Mesothelial cell of epicardium (in vitro differentiated cells): ENCODE measurements at regions not wholly inside any gene's neighbourhood (a gene's known extent, or its start where the extent isn't known, plus 50 kb on each side); places are given as distances from the start of the nearest gene placed in this dataset.

Source experiments
- DNase-seq, 2 experiments: peaks; one replicate each; pipeline ENCODE4 v3.0.0; 2021; ENCODE audit warnings: low spot score in 2 of 2; ENCODE audit not compliant: unreplicated experiment in 2 of 2
- H3K27ac Mint-ChIP-seq: 2 replicates; pipeline ENCODE4 v1.8.0; 2021; ENCODE audit warnings: mixed read lengths
- H3K27me3 Mint-ChIP-seq: 2 replicates; pipeline ENCODE4 v1.8.0; 2021; ENCODE audit warnings: low read depth, mixed read lengths
- H3K36me3 Mint-ChIP-seq: 2 replicates; pipeline ENCODE4 v1.8.0; 2021; ENCODE audit warnings: mixed read lengths
- H3K4me1 Mint-ChIP-seq: 2 replicates; pipeline ENCODE4 v1.8.0; 2021; ENCODE audit warnings: mixed read lengths
- H3K4me3 Mint-ChIP-seq: 2 replicates; pipeline ENCODE4 v1.8.0; 2021; ENCODE audit warnings: mild to moderate bottlenecking, moderate library complexity, mixed read lengths
- H3K9me3 Mint-ChIP-seq: 2 replicates; pipeline ENCODE4 v1.8.0; 2021; ENCODE audit warnings: mixed read lengths
- TF ChIP-seq, protein P1 (sequence below): fragments of 200-600 bp; sonication (generic); IDR thresholded peaks from one replicate; pipeline ENCODE4 v1.5.0; 2021; ENCODE audit warnings: antibody characterized with exemption; ENCODE audit not compliant: unreplicated experiment

DNA sequence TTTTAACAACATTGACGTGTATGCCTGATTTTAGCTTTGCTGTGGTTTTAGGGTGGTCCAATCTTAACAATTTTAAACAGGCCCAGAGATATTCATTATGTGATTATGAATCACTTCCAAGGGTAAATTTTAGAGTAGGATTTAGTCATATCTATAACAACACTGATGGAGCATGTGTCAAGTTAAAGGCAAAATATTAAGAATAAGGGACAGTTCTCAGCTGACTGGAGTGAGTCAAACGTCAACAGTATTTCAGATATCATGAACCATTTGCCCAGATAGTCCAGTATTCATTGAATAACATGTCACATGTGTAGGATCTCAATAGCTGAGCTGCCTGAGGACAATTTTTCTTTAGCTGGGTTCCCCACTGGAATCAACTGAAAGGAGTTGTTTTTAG, 61.3 kb upstream of the VCX2 start:
- Mint-ChIP-seq H3K27me3 (peaks cover 3% of the 10 kb centered on the region), H3K27ac (no peak overlapping the region), H3K4me3 (no peak overlapping the region), H3K9me3 (no peaks in the 10 kb centered on the region), H3K36me3 (no peaks in the 10 kb centered on the region), H3K4me1 (no peaks in the 10 kb centered on the region)
- no peak for DNase-seq
- TF ChIP-seq, protein P1, sequence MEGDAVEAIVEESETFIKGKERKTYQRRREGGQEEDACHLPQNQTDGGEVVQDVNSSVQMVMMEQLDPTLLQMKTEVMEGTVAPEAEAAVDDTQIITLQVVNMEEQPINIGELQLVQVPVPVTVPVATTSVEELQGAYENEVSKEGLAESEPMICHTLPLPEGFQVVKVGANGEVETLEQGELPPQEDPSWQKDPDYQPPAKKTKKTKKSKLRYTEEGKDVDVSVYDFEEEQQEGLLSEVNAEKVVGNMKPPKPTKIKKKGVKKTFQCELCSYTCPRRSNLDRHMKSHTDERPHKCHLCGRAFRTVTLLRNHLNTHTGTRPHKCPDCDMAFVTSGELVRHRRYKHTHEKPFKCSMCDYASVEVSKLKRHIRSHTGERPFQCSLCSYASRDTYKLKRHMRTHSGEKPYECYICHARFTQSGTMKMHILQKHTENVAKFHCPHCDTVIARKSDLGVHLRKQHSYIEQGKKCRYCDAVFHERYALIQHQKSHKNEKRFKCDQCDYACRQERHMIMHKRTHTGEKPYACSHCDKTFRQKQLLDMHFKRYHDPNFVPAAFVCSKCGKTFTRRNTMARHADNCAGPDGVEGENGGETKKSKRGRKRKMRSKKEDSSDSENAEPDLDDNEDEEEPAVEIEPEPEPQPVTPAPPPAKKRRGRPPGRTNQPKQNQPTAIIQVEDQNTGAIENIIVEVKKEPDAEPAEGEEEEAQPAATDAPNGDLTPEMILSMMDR = no peak

DNA sequence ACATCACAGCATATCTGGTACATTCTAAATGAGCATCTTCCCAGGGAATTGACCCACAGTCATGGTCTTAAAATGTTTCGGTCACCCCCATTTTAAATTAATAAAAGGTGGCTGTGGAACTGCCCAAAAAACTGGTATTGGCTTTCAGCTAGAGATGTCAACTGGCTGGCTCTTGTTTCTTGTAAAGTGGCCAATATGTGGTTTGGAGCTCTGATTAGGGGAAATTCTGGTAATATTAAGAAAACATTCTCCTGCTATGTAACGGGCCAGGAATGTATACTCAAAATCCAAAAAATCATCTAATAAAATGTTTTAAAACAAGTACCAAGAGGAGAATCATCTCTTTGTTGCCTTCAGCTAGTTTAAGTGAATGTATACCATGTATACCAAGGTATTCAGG, 62.0 kb upstream of the VCX2 start:
- no peak for DNase-seq
- TF ChIP-seq, protein P1 = no peak
- no peaks in the 10 kb centered on the region for H3K9me3 Mint-ChIP-seq
- no peak overlapping the region for H3K27ac Mint-ChIP-seq
- no peak overlapping the region for H3K4me3 Mint-ChIP-seq
- no peaks in the 10 kb centered on the region for H3K36me3 Mint-ChIP-seq
- peaks cover 3% of the 10 kb centered on the region for H3K27me3 Mint-ChIP-seq
- H3K4me1 Mint-ChIP-seq = no peaks in the 10 kb centered on the region

DNA sequence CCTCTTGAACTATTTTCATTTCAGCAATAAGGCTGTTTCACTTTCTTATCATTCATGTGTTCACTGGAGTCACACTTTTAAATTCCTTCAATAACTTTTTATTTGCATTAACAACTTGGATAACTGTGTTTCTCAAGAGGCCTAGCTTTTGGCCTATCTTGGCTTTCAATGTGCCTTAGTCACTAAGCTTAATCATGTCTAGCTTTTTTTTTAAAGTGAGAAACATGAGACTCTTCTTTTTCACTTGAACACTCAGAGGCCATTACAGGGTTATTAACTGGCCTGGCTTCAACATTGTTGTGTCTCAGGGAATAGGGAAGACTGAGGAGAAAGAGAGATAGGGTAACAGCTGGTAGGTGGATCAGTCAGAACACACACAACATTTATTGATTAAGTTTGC, 64.0 kb upstream of the VCX2 start:
- H3K4me1 Mint-ChIP-seq = no peaks in the 10 kb centered on the region
- H3K36me3 Mint-ChIP-seq = no peaks in the 10 kb centered on the region

DNA sequence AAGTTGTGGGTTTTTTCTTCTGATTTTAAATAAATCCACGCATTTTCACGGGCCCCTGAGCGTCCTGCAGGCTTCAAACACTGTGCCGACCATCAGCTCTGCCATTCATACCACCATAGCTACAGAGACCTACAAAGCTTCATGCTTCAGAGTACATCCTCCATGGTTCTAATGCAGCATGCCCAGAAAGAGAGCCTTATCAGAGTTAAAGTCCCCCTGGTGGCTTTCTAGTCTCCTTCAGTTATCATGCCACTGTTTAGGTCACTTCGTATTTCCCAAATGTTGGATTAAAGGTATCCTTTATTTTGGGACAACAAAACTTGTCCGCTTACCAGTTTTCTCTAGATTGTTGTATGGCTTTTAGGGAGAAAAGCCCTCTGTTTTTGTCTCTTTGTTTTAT, 66.7 kb upstream of the VCX2 start:
- Mint-ChIP-seq H3K4me3 (no peak overlapping the region), H3K9me3 (no peaks in the 10 kb centered on the region), H3K27me3 (peaks cover 11% of the 10 kb centered on the region), H3K36me3 (no peaks in the 10 kb centered on the region), H3K27ac (no peak overlapping the region), H3K4me1 (no peaks in the 10 kb centered on the region)
- TF ChIP-seq, protein P1 = no peak
- DNase-seq = no peak

More for the DNA sequence above, 64.0 kb upstream of the VCX2 start:
- Mint-ChIP-seq H3K27ac (no peak overlapping the region), H3K9me3 (no peaks in the 10 kb centered on the region), H3K27me3 (peaks cover 3% of the 10 kb centered on the region), H3K4me3 (no peak overlapping the region)
- TF ChIP-seq, protein P1 = no peak
- DNase-seq = no peak

DNA sequence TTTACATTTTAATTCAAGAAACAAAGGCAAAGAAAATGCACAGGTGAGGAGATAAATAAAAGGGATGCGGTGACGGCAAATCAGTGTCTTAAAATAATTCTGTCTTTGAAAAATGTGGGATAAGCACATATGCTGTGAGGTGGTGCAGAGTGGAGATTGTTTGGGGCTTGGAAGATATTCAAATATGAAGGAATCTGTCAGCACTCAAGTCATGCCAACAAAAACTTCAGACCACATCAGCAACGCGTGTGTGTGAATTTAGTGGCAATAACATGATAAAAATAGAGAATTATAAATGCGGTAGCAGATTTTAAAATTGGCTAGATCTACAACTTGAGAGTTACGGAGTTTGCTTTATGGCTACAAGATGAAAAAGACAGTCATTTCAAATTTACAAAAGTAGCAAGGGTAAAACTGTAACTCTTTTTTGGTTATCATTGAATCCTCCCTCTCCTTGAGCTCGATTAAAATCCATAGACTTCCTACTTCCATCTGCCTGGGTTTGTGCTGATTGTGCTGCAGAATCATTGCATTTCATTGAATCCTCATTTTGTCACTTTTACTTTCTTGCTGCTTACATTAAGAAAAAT, 71.5 kb upstream of the VCX2 start:
- TF ChIP-seq, protein P1 = no peak
- Mint-ChIP-seq H3K27me3 (peaks cover 12% of the 10 kb centered on the region), H3K9me3 (no peaks in the 10 kb centered on the region), H3K36me3 (no peaks in the 10 kb centered on the region), H3K4me3 (no peak overlapping the region), H3K27ac (no peak overlapping the region), H3K4me1 (no peaks in the 10 kb centered on the region)
- DNase-seq = no peak

DNA sequence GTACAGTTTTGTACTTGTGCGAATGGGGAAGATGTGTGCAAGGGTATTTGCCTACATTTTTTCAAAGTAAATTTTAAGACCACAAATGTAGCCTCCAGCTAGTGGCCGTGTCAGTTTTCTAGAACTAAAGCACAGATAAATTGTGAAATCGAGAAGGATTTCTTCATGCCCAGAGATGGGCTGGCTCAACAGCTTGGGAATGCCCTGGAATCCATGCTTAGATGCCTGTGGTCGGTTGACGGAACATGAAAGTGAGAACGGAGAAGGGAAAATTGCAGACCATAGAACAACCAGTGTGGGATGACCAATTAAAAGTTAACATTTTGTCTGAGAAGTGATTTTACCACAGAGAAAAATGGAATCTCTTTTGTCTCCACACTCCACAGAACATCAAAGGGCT, 73.2 kb upstream of the VCX2 start:
- Mint-ChIP-seq H3K27me3 (peaks cover 12% of the 10 kb centered on the region), H3K27ac (no peak overlapping the region), H3K4me3 (no peak overlapping the region), H3K4me1 (no peaks in the 10 kb centered on the region), H3K9me3 (no peaks in the 10 kb centered on the region), H3K36me3 (no peaks in the 10 kb centered on the region)
- DNase-seq = no peak
- TF ChIP-seq, protein P1 = no peak
